NCI-H748 treated with DMSO at 0.1 percent for 48 hours (cell line): ENCODE measurements at regions not wholly inside any gene's neighbourhood (a gene's known extent, or its start where the extent isn't known, plus 50 kb on each side); places are given as distances from the start of the nearest gene placed in this dataset.
"Not testable (repeated sequence)": the region's sequence is repeated elsewhere in the genome, so short reads cannot be mapped to it uniquely, and the experiment has no call there.

Experiments used
- DNase-seq: peaks from one replicate; lab custom pipeline; 2025; lab: John Stamatoyannopoulos, UW

DNA sequence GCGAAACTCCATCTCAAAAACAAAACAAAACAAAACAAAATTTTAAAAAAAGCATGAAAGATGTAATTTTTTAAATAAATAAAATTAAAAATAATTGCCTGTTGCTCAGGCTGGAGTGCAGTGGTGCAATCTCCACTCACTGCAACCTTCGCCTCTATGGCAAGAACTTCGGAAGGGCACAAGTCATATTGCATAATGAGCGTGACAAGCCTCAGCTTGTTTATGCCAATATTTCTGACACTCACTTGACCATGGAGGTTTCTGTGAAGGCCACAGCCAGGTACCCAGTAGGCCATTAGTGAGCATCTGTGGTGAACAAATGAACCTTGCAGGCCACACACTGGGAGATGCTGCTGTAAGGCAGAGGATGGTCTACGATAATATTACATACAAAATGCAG, 106.1 kb upstream of the KMT2C start:
- no peak for DNase-seq

DNA sequence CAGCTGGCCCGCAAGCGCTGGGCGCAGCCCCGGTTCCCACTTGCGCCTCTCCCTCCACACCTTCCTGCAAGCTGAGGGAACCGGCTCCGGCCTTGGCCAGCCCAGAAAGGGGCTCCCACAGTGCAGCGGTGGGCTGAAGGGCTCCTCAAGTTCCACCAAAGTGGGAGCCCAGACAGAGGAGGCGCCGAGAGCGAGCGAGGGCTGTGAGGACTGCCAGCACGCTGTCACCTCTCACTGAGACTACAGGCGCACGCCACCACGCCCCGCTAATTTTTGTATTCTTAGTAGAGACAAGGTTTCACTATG, 103.3 kb upstream of the KMT2C start:
- not testable (repeated sequence) for DNase-seq

- not testable (repeated sequence) for DNase-seq
These were observed 102.8 kb upstream of the KMT2C start for GRCh38 chr7:152538346-152539189.

DNA sequence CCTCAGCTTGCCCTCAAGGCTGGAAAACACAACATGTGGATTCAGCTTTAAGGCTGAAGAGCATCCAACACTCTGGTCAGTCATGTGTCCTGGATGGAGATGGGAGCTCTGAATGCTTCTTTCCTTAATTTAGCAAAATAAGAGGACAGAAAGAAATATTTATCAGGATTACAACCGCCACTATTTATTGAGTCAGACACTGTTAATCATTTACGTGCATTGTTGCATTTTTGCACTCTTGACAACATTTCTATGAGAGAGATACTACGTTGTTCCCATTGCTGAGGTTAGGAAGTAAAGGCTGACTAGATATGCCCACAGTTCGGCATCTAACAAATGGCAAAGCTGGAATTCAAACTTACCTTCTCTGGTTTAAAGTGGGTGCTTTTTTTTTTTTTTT, 101.8 kb upstream of the KMT2C start:
- no peak for DNase-seq

GRCh38 chr7:152528612-152529011, 92.8 kb upstream of the KMT2C start:
- DNase-seq: no peak

DNA sequence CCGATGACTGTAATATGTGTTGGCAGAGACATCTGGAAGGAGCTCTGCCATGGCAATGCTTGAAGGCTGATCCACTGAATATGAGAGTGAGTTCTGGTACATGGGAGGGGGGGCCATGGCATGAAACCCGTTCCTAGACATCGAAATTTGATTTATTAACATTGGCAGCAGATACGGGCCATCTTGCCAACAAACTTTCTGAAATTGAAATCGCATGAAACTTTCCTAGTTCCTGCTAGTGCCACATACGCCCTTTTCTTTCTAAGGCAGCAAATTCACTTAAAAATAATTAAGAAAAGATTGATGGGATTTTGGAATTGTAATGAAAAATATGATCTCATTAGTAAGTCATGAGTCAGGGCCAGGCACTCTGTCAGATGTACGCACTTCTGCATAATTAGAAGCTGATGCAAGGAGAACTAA, 91.8 kb upstream of the KMT2C start:
- no peak for DNase-seq

- DNase-seq: no peak
These were observed 88.1 kb upstream of the KMT2C start for GRCh38 chr7:152523916-152524315.

DNA sequence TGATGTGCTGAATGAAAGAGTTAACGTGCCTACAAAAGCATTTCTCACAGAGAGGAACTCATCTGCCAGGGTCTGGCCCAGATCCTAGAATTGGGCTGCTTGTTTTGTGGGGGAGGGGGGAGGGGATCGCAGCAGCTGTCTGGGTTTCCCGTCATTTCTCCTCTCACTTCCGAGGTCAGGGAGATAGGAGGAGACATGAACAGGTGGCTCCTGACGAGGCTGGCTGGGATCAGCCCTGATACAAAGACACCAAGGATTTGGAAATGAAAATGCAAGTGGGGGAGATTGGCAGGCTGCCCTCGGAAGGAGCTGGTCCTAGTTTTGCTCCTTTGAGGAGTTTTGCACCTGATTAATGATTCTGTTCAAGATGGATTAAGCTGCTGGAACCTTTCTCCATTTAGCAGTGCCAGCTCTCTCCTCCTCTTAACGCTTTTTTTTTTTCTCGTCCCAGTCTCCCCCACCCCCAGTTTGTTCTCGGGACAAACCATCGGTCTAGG, 86.8 kb upstream of the KMT2C start:
- no peak for DNase-seq

- no peak for DNase-seq
These were observed 85.9 kb upstream of the KMT2C start for GRCh38 chr7:152521420-152522337.

DNA sequence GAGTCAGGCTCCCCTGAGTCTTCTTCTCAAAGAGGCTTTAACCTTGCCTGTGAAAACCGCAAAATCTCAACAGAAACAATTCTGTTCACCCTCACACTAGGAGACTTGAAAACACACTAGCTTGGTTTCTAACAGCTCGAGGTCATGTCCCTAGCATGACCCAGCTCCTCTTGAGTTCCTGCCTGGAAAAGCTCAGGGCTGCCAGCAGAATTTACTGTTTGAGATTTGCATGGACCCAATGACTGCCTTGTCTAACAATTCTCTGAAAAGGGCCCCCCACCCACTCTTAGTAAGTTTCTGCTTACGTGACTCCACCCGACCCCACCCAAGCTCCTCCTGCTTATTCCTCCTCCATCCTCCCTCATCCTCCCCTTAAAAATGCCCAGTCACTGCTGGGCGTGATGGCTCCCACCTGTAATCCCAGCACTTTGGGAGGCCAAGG, 85.1 kb upstream of the KMT2C start:
- no peak for DNase-seq

DNA sequence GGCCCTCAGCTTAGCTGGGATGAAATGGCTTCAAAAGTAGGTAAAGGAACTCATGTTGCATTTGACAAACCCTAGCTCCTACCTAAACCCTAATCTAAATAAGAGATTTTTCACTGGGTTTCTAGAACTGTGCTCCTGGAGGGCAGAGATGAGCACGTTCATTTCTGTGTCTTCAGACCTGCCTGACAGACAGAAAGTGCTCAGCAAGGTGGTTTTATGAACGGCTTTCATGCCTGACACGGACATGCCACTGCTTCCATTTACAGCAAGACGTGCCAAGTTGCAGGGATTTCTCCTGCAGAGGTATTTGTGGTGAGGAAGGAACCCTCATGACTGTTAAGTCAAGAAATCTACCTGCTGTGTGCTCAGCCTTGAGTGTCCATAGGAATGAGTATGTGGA, 83.5 kb upstream of the KMT2C start:
- no peak for DNase-seq

GRCh38 chr7:152516216-152516615, 80.4 kb upstream of the KMT2C start:
- no peak for DNase-seq

DNA sequence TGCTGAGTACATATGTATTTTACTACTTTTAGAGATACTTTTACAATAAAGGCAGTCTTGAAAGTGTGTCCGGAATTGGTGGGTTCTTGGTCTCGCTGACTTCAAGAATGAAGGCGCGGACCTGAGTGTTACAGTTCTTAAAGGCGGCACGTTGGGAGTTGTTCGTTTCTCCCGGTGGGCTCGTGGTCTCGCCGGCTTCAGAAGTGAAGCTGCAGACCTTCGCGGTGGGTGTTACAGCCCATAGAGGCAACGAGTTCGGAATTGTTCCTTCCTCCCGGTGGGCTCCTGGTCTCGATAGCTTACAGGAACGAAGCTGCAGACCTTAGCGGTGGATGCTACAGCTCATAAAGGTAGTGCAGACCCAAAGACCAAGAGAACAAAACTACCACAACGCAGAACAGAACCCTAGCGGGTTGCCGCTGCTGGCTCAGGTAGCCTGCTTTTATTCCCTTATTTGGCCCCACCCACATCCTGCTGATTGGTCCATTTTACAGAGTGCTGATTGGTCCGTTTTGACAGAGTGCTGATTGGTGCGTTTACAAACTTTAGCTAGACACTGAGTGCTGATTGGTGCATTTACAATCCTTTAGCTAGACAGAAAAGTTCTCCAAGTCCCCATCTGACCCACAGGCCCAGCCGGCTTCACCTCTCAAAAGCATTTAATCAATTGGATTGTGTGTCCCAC, 79.6 kb upstream of the KMT2C start:
- not testable (repeated sequence) for DNase-seq

DNA sequence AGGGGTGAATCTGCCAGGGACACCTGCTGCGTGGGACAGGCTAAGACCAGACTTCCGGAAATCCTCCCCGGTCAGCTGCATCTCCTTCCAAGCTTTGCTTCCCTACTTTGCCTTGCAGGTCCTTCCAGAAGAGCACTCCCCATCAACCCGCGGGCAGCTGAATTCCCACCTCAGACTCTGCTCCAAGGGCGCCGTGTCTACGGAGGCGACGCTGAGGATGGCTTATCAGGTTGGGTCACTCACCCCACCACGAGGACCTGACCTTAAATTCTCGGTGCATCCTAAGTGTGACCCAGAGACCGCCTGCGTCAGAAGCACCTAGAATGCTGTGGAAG, 78.9 kb upstream of the KMT2C start:
- no peak for DNase-seq

- DNase-seq: no peak
These were observed 78.3 kb upstream of the KMT2C start for GRCh38 chr7:152513861-152514770.

DNA sequence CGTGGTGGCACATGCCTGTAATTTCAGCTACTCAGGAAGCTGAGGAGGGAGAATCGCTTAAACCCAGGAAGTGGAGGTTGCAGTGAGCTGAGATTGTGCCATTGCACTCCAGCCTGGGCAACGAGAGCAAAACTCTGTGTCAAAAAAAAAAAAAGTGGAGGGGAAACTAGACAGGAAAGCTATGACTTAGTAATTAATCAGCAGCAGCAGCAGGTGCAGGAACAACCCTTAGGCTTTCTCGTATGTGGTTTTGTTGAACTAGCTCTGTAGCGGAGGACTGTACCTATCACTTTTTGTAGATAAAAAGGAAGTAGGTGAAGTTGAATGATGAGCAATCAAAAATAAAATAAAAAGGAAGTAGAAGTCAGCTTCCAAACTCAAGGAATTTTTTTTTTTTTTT, 76.9 kb upstream of the KMT2C start:
- no peak for DNase-seq

GRCh38 chr7:152511736-152512135, 75.9 kb upstream of the KMT2C start:
- no peak for DNase-seq

DNA sequence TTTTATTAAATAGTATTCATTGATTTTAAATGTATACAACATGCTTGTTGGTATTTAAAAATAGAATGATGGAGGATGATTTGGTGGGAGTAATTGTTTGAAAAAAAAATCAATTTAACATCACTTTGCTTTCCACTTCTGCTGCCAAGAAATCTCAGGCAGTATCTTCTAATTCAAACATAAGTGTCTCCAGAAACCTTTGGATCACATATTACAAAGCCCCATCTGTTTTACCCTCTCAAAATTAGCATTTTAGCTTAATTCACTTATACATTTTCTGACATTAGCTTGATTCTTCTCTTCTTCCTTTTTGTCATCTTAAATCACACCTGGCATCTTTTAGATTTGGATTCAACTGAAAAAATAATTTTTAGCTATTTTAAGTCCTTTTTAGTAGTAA, 72.9 kb upstream of the KMT2C start:
- no peak for DNase-seq

GRCh38 chr7:152505606-152506005, 69.8 kb upstream of the KMT2C start:
- DNase-seq: no peak

DNA sequence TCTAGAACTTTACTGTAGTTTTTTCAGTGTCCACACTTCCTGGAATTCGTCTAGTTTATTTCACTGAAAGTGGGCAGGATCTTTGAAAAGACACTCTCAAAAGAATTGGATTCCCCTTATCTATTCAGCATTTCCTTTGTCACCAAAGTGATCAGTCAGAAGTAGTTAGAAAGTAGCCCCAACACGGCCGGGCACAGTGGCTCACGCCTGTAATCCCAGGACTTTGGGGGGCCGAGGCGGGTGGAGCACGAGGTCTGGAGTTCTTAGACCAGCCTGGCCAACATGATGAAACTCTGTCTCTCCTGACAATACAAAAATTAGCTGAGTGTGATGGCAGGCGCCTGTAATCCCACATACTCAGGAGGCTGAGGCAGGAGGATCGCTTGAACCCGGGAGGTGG, 69.0 kb upstream of the KMT2C start:
- no peak for DNase-seq

GRCh38 chr7:152504367-152504766, 68.6 kb upstream of the KMT2C start:
- DNase-seq: no peak
